Mesendoderm (in vitro differentiated cells): ENCODE measurements at regions not wholly inside any gene's neighbourhood (a gene's known extent, or its start where the extent isn't known, plus 50 kb on each side); places are given as distances from the start of the nearest gene placed in this dataset.

Experiments used
- DNase-seq: peaks from one replicate; pipeline ENCODE4 v3.0.0; 2013
- H2AK5ac ChIP-seq: 2 replicates; pipeline ENCODE4 v1.6.1; 2013; ENCODE audit warnings: low read length, inconsistent platforms
- H2BK120ac ChIP-seq: 2 replicates; pipeline ENCODE4 v1.6.1; 2013; ENCODE audit warnings: low read depth, mild to moderate bottlenecking, low read length, moderate library complexity, mixed read lengths
- H2BK15ac ChIP-seq: replicated peaks from 2 replicates; pipeline ENCODE4 v1.6.1; 2013; ENCODE audit warnings: low read depth, mild to moderate bottlenecking, moderate library complexity
- H2BK5ac ChIP-seq: 2 replicates; pipeline ENCODE4 v1.6.1; 2013; ENCODE audit warnings: low read length, inconsistent platforms
- H3K18ac ChIP-seq: 2 replicates; pipeline ENCODE4 v1.6.1; 2013; ENCODE audit warnings: mild to moderate bottlenecking, low read length, mixed read lengths
- H3K23ac ChIP-seq: one replicate; pipeline ENCODE4 v1.6.1; 2013; ENCODE audit warnings: low read length
- H3K27ac ChIP-seq: 2 replicates; pipeline ENCODE4 v1.5.1; 2013; ENCODE audit warnings: low read depth, mild to moderate bottlenecking, inconsistent platforms, low read length, moderate library complexity
- H3K27me3 ChIP-seq: 2 replicates; pipeline ENCODE4 v1.6.1; 2013; ENCODE audit warnings: low read length, control low read depth, mild to moderate bottlenecking, inconsistent platforms; ENCODE audit not compliant: insufficient read depth, poor library complexity
- H3K36me3 ChIP-seq: 2 replicates; pipeline ENCODE4 v1.6.1; 2013; ENCODE audit warnings: low read length, inconsistent platforms; ENCODE audit not compliant: control insufficient read depth, insufficient read depth
- H3K4ac ChIP-seq: one replicate; pipeline ENCODE4 v1.6.1; 2013; ENCODE audit warnings: low read depth, mild to moderate bottlenecking, low read length, moderate library complexity
- H3K4me1 ChIP-seq: 2 replicates; pipeline ENCODE4 v1.6.1; 2013; ENCODE audit warnings: low read depth, low read length, inconsistent platforms; ENCODE audit not compliant: control insufficient read depth
- H3K4me2 ChIP-seq: 2 replicates; pipeline ENCODE4 v1.6.1; 2013; ENCODE audit warnings: low read length
- H3K4me3 ChIP-seq: 2 replicates; pipeline ENCODE4 v1.5.1; 2013; ENCODE audit warnings: mild to moderate bottlenecking, low read length
- H3K56ac ChIP-seq: one replicate; pipeline ENCODE4 v1.6.1; 2013; ENCODE audit warnings: low read length
- H3K79me1 ChIP-seq: 2 replicates; pipeline ENCODE4 v1.6.1; 2013; ENCODE audit warnings: low read length, inconsistent platforms
- H3K79me2 ChIP-seq: 2 replicates; pipeline ENCODE4 v1.6.1; 2013; ENCODE audit warnings: mild to moderate bottlenecking, low read length; ENCODE audit not compliant: control insufficient read depth, insufficient read depth
- H3K9ac ChIP-seq: 2 replicates; pipeline ENCODE4 v1.6.1; 2013; ENCODE audit warnings: low read length, inconsistent platforms
- H4K5ac ChIP-seq: one replicate; pipeline ENCODE4 v1.6.1; 2013; ENCODE audit warnings: low read length
- H4K8ac ChIP-seq: one replicate; pipeline ENCODE4 v1.6.1; 2013; ENCODE audit warnings: low read depth, mild to moderate bottlenecking, control low read depth, low read length, moderate library complexity
- WGBS: extraction: QIAGEN DNeasy Blood & Tissue Kit; methylation state at CpG from one replicate; pipeline ENCODE4 v1.1.7; 2013; ENCODE audit warnings: low lambda C conversion rate, missing lambda C conversion rate; ENCODE audit not compliant: insufficient coverage; ENCODE audit errors: extremely low coverage; 5-methylcytosine and 5-hydroxymethylcytosine counted together

DNA sequence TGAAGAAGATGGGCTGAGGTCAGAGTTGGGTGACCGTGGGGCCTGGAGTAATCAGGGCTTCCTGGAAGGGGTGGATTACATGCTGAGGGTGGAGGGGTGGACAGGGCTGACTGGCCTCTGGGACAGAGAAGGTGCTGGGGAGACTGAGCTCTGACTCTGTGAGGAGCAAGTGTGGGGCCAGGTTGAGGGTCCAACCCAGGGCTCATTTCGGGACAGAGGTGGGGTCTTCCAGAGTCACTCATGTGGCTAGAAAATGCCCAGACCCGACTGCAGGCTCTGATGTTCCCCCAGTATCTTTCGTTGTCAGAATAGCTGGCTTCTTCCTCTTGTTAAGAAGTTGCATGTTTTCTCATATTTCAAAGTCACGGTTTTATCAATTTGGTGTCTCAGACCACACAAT is 311.8 kb downstream of the PTPRU start:
- H3K18ac ChIP-seq: no peak overlapping the region
- no peak overlapping the region for H3K23ac ChIP-seq
- no peaks in the 10 kb centered on the region for H3K79me2 ChIP-seq
- no peak overlapping the region for H2BK5ac ChIP-seq
- H3K36me3 ChIP-seq: no peaks in the 10 kb centered on the region
- no peak overlapping the region for H3K4ac ChIP-seq
- no peak overlapping the region for H2BK15ac ChIP-seq
- no peak overlapping the region for H2AK5ac ChIP-seq
- H4K5ac ChIP-seq: no peak overlapping the region
- no peak overlapping the region for H3K27ac ChIP-seq
- no peak overlapping the region for H3K9ac ChIP-seq
- no peak for DNase-seq
- H3K56ac ChIP-seq: no peak overlapping the region
- H3K4me1 ChIP-seq: no peaks in the 10 kb centered on the region
- H3K4me2 ChIP-seq: no peak overlapping the region
- H3K4me3 ChIP-seq: no peak overlapping the region
- no peak overlapping the region for H4K8ac ChIP-seq
- WGBS: no CpG with 5 or more reads among the region's 5 CpGs
- H3K79me1 ChIP-seq: no peaks in the 10 kb centered on the region
- H3K27me3 ChIP-seq: no peaks in the 10 kb centered on the region
- H2BK120ac ChIP-seq: no peak overlapping the region

- Histone ChIP-seq H3K4ac (no peak overlapping the region), H2BK5ac (no peak overlapping the region), H3K18ac (no peak overlapping the region), H3K9ac (no peak overlapping the region), H4K8ac (no peak overlapping the region), H3K79me1 (no peaks in the 10 kb centered on the region), H4K5ac (no peak overlapping the region), H3K4me1 (no peaks in the 10 kb centered on the region), H3K36me3 (no peaks in the 10 kb centered on the region), H3K4me2 (no peak overlapping the region), H2BK15ac (no peak overlapping the region), H3K4me3 (no peak overlapping the region), H2BK120ac (no peak overlapping the region), H2AK5ac (no peak overlapping the region), H3K27ac (no peak overlapping the region), H3K27me3 (no peaks in the 10 kb centered on the region), H3K23ac (no peak overlapping the region), H3K79me2 (no peaks in the 10 kb centered on the region), H3K56ac (no peak overlapping the region)
- no CpG with 5 or more reads among the region's 5 CpGs for WGBS
- no peak for DNase-seq
Measured at GRCh38 chr1:29547300-29547699, 311.0 kb downstream of the PTPRU start.

DNA sequence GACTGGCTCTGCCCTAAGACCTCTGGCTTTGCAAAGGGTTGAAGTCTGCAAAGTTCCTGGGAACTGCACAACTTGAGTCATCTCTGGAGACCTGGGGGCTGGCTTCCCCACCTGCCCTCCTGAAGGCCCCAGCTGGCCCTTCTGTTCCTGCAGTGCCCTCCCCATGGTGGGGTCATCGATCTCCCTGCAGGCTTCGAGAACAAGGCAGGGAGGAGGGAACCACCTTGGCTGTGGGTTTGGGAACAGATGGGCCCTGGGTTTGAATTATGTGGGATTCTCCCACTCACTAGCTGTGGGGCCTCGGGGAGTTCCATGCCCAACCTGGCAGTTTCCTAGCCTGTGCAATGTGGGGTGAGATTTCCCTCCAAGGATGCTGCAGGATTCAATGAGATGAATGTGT is 310.2 kb downstream of the PTPRU start:
- no peak overlapping the region for H3K4me3 ChIP-seq
- no peak overlapping the region for H2BK120ac ChIP-seq
- WGBS: no CpG with 5 or more reads among the region's 3 CpGs
- no peak overlapping the region for H3K18ac ChIP-seq
- H3K4me1 ChIP-seq: no peaks in the 10 kb centered on the region
- no peaks in the 10 kb centered on the region for H3K79me2 ChIP-seq
- H2AK5ac ChIP-seq: no peak overlapping the region
- H3K27me3 ChIP-seq: no peaks in the 10 kb centered on the region
- H3K27ac ChIP-seq: no peak overlapping the region
- H2BK5ac ChIP-seq: no peak overlapping the region
- no peak overlapping the region for H3K23ac ChIP-seq
- H4K8ac ChIP-seq: no peak overlapping the region
- H4K5ac ChIP-seq: no peak overlapping the region
- H3K36me3 ChIP-seq: no peaks in the 10 kb centered on the region
- no peak overlapping the region for H2BK15ac ChIP-seq
- no peak overlapping the region for H3K4me2 ChIP-seq
- no peak overlapping the region for H3K9ac ChIP-seq
- no peak for DNase-seq
- no peak overlapping the region for H3K4ac ChIP-seq
- H3K79me1 ChIP-seq: no peaks in the 10 kb centered on the region
- no peak overlapping the region for H3K56ac ChIP-seq

DNA sequence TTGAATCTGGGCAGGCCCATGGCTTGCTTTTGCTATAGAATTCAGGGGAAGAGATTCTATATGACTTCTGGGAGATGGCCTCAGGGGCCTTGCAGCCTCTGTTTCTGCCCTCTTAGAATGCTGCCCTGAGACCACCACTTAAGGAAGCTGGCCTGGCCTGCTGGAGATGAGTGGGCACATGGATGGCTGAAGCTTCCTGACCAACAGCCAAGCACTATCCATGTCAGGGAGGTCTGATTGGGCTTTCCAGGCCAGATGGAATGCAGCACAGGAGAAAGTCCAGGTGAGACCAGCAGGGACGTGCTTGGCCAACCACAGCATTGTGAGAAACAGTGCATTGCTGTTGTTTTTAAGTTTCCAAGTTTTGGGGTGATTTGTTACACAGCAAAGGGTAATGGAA is 308.1 kb downstream of the PTPRU start:
- no peak overlapping the region for H3K9ac ChIP-seq
- no peak overlapping the region for H3K23ac ChIP-seq
- H2BK5ac ChIP-seq: no peak overlapping the region
- H3K79me1 ChIP-seq: no peaks in the 10 kb centered on the region
- no peaks in the 10 kb centered on the region for H3K79me2 ChIP-seq
- H3K4me1 ChIP-seq: no peaks in the 10 kb centered on the region
- no peak overlapping the region for H3K27ac ChIP-seq
- H4K8ac ChIP-seq: no peak overlapping the region
- H3K56ac ChIP-seq: no peak overlapping the region
- no peak overlapping the region for H2AK5ac ChIP-seq
- no peaks in the 10 kb centered on the region for H3K36me3 ChIP-seq
- no peak overlapping the region for H4K5ac ChIP-seq
- no peak overlapping the region for H2BK15ac ChIP-seq
- whole genome bisulfite sequencing: no CpG with 5 or more reads among the region's 1 CpG
- no peak for DNase-seq
- no peak overlapping the region for H3K4me2 ChIP-seq
- no peak overlapping the region for H3K18ac ChIP-seq
- no peak overlapping the region for H2BK120ac ChIP-seq
- H3K27me3 ChIP-seq: no peaks in the 10 kb centered on the region
- H3K4me3 ChIP-seq: no peak overlapping the region
- no peak overlapping the region for H3K4ac ChIP-seq

DNA sequence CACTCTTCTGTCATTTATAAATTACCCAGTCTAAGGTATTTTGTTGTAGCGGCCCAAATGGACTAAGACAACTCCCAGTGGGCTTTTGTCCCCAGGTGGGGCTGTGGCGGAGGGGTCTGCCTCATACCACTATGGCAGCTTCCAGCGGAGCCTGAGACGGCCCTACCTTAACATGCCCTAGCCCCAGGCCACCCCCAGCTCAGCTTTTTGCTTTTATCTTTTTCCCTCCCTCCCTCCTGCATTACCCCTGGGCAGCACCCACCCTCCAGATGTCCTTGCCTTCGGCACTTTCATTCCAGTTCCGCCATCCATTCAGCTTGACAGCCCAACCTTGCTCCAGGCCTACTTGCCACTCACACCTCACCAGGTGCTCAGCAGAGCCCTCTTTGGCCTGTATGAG is 307.3 kb downstream of the PTPRU start:
- no peaks in the 10 kb centered on the region for H3K4me1 ChIP-seq
- no peak overlapping the region for H3K9ac ChIP-seq
- H3K4ac ChIP-seq: no peak overlapping the region
- H2BK15ac ChIP-seq: no peak overlapping the region
- H3K27ac ChIP-seq: no peak overlapping the region
- H3K36me3 ChIP-seq: no peaks in the 10 kb centered on the region
- H4K5ac ChIP-seq: no peak overlapping the region
- H3K18ac ChIP-seq: no peak overlapping the region
- no peak overlapping the region for H3K4me3 ChIP-seq
- H3K56ac ChIP-seq: no peak overlapping the region
- H3K79me1 ChIP-seq: no peaks in the 10 kb centered on the region
- no peaks in the 10 kb centered on the region for H3K79me2 ChIP-seq
- no CpG with 5 or more reads among the region's 6 CpGs for WGBS
- H4K8ac ChIP-seq: no peak overlapping the region
- no peak overlapping the region for H2BK5ac ChIP-seq
- DNase-seq: no peak
- H2AK5ac ChIP-seq: no peak overlapping the region
- no peak overlapping the region for H3K23ac ChIP-seq
- H3K4me2 ChIP-seq: no peak overlapping the region
- no peak overlapping the region for H2BK120ac ChIP-seq
- no peaks in the 10 kb centered on the region for H3K27me3 ChIP-seq

DNA sequence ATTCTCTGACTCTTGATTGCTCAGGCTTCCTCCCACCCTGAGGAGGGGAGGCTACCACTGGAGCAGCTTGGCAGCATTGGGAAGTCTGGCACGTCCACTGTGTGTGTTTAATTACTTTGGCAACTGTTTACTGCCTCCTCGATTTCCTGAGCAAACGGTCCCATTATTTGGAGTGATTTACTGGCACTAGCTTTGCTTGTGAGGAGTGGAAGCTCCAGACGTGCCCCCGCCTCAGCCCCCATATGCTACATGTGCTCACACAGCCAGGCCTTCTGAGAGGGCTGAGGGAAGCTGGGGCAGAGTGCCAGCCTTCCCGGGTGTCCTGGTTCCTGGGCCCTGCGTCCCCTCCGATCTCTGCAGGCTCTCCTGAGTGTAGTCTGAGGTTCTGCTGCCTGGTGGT is 306.2 kb downstream of the PTPRU start:
- no peak overlapping the region for H3K4ac ChIP-seq
- H2BK5ac ChIP-seq: no peak overlapping the region
- no peak overlapping the region for H3K4me3 ChIP-seq
- H3K79me1 ChIP-seq: no peaks in the 10 kb centered on the region
- H2AK5ac ChIP-seq: no peak overlapping the region
- H3K79me2 ChIP-seq: no peaks in the 10 kb centered on the region
- H3K56ac ChIP-seq: no peak overlapping the region
- H3K27me3 ChIP-seq: no peaks in the 10 kb centered on the region
- H3K36me3 ChIP-seq: no peaks in the 10 kb centered on the region
- no peak for DNase-seq
- H3K23ac ChIP-seq: no peak overlapping the region
- no peak overlapping the region for H2BK15ac ChIP-seq
- H3K27ac ChIP-seq: no peak overlapping the region
- H2BK120ac ChIP-seq: no peak overlapping the region
- no CpG with 5 or more reads among the region's 8 CpGs for WGBS
- no peaks in the 10 kb centered on the region for H3K4me1 ChIP-seq
- no peak overlapping the region for H3K4me2 ChIP-seq
- H3K9ac ChIP-seq: no peak overlapping the region
- no peak overlapping the region for H4K5ac ChIP-seq
- no peak overlapping the region for H3K18ac ChIP-seq
- H4K8ac ChIP-seq: no peak overlapping the region
